GM19452 (cell line): ENCODE measurements at regions not wholly inside any gene's neighbourhood (a gene's known extent, or its start where the extent isn't known, plus 50 kb on each side); places are given as distances from the start of the nearest gene placed in this dataset.
A peak's percentile ranks its signal among the peaks of the same experiment; 100 is the strongest.
"Not testable (repeated sequence)": the region's sequence is repeated elsewhere in the genome, so short reads cannot be mapped to it uniquely, and the experiment has no call there.

Source experiments
- ATAC-seq: cut with Tn5 transposase; IDR thresholded peaks from one replicate; pipeline ENCODE4 v1.9.1; 2021; ENCODE audit not compliant: unreplicated experiment

- ATAC-seq: no peak
Observed at GRCh38 chrX:130550351-130550750, 148.6 kb downstream of the RBMX2 start.

GRCh38 chrX:130552444-130553073 lies 150.8 kb downstream of the RBMX2 start:
- ATAC-seq: peak; percentile 86

GRCh38 chrX:130555341-130555740 lies 153.6 kb downstream of the RBMX2 start:
- ATAC-seq: no peak

GRCh38 chrX:130555757-130556156 lies 154.0 kb downstream of the RBMX2 start:
- no peak for ATAC-seq

- ATAC-seq: no peak
Observed at GRCh38 chrX:130556951-130557350, 155.2 kb downstream of the RBMX2 start.

- ATAC-seq: no peak
Observed at GRCh38 chrX:130560544-130560943, 158.8 kb downstream of the RBMX2 start.

- no peak for ATAC-seq
Observed at GRCh38 chrX:130561930-130562329, 160.1 kb downstream of the RBMX2 start.

GRCh38 chrX:130563476-130563875 lies 161.7 kb downstream of the RBMX2 start:
- ATAC-seq: peak; percentile 91

GRCh38 chrX:130566028-130566683 lies 164.4 kb downstream of the RBMX2 start:
- no peak for ATAC-seq

- ATAC-seq: not testable (repeated sequence)
Observed at GRCh38 chrX:130573030-130573429, 171.2 kb downstream of the RBMX2 start.
